K562 (cell line): ENCODE measurements at regions not wholly inside any gene's neighbourhood (a gene's known extent, or its start where the extent isn't known, plus 50 kb on each side); places are given as distances from the start of the nearest gene placed in this dataset.

Experiments used
- ATAC-seq: fragments of 200-7000 bp; cut with Tn5 transposase; 3 replicates; pipeline ENCODE4 v1.9.1; 2020; ENCODE audit warnings: moderate library complexity
- BruUV-seq: library from RNA; stranded (reverse); fragments of 400-500 nt; replicated peaks from 2 replicates; lab custom pipeline; 2021; lab: Mats Ljungman, UMichigan
- CTCF ChIA-PET: fragments of 300-600 bp; formaldehyde crosslinking; extraction: SDS; loops from one replicate; lab custom pipeline; 2021; ENCODE audit warnings: low intra/inter-chr PET ratio; lab: Yijun Ruan, JAX
- POLR2A ChIA-PET: fragments of 300-600, 350-650 bp; sonication (Branson Sonifier 250); formaldehyde crosslinking; extraction: SDS; loops from one replicate; lab custom pipeline; 2021; ENCODE audit warnings: antibody characterized with exemption, inconsistent platforms; lab: Yijun Ruan, JAX
- DNase-seq, 4 experiments: peaks; one replicate each; pipeline versions ENCODE4 v3.0.0 to v3.0.0-alpha.2; 2011 to 2018; ENCODE audit warnings: low spot score in 3 of 4, mixed read lengths in 3 of 4; ENCODE audit errors: extremely low read depth in 1 of 4
- FAIRE-seq: peaks from 2 replicates; lab custom pipeline; 2011; peaks lifted over from hg19 to GRCh38; lab: Jason Lieb, UNC
- H2AFZ ChIP-seq: 2 replicates; pipeline ENCODE4 v1.6.0; 2011; ENCODE audit warnings: low read depth, low read length, control low read depth, inconsistent platforms
- H3K27ac ChIP-seq: fragments of 200-600 bp; 3 replicates; pipeline ENCODE4 v1.8.0; 2011; ENCODE audit warnings: low read depth, mild to moderate bottlenecking, control low read depth, inconsistent platforms, low read length, moderate library complexity, mixed read lengths; ENCODE audit errors: extremely low read depth
- H3K27me3 ChIP-seq, 2 experiments: fragments of 300-600 bp in 1 of 2; 2 replicates in 1 of 2; 3 replicates in 1 of 2; pipeline versions ENCODE4 v1.6.0 to v1.8.0; 2011; ENCODE audit warnings: inconsistent platforms in 2 of 2, low read length in 2 of 2, mild to moderate bottlenecking in 1 of 2, mixed read lengths in 1 of 2, moderate library complexity in 1 of 2; ENCODE audit not compliant: control insufficient read depth in 2 of 2, insufficient read depth in 2 of 2
- H3K36me3 ChIP-seq: fragments of 300-600 bp; 3 replicates; pipeline ENCODE4 v1.8.0; 2011; ENCODE audit warnings: mild to moderate bottlenecking, low read length, inconsistent platforms; ENCODE audit not compliant: control insufficient read depth, insufficient read depth
- H3K4me1 ChIP-seq, 2 experiments: fragments of 200-600 bp in 1 of 2; replicated peaks in 1 of 2; 2 replicates in 1 of 2; 3 replicates in 1 of 2; pipeline versions ENCODE4 v1.5.1 to v1.8.0; 2011; ENCODE audit warnings: inconsistent platforms in 2 of 2, low read length in 2 of 2, mild to moderate bottlenecking in 1 of 2, mixed read lengths in 1 of 2, moderate library complexity in 1 of 2; ENCODE audit not compliant: control insufficient read depth in 2 of 2, insufficient read depth in 2 of 2
- H3K4me2 ChIP-seq: 2 replicates; pipeline ENCODE4 v1.6.1; 2011; ENCODE audit warnings: low read length, control low read depth, inconsistent platforms, mixed read lengths; ENCODE audit not compliant: insufficient read depth
- H3K4me3 ChIP-seq: fragments of 200-600 bp; sonication (generic), shearing (Covaris generic); 2 replicates; pipeline ENCODE4 v1.5.1; 2016; ENCODE audit warnings: control low read depth, inconsistent platforms
- H3K79me2 ChIP-seq: fragments of 200-600 bp; 3 replicates; pipeline ENCODE4 v1.8.0; 2011; ENCODE audit warnings: low read length, inconsistent platforms; ENCODE audit not compliant: control insufficient read depth, insufficient read depth
- H3K9ac ChIP-seq, 2 experiments: 2 replicates each; pipeline versions ENCODE4 v1.6.0 to v1.6.1; 2011; ENCODE audit warnings: low read depth in 2 of 2, low read length in 2 of 2, control low read depth in 1 of 2, inconsistent platforms in 1 of 2, mild to moderate bottlenecking in 1 of 2, mixed read lengths in 1 of 2; ENCODE audit not compliant: insufficient read depth in 1 of 2
- H3K9me1 ChIP-seq: one replicate; pipeline ENCODE4 v1.6.0; 2011; ENCODE audit warnings: inconsistent platforms, mild to moderate bottlenecking, low read length, moderate library complexity; ENCODE audit not compliant: control insufficient read depth, insufficient read depth
- H3K9me3 ChIP-seq: replicated peaks from 2 replicates; pipeline ENCODE4 v1.5.1; 2011; ENCODE audit warnings: low read depth, low read length, inconsistent platforms; ENCODE audit not compliant: control insufficient read depth, insufficient read depth
- H4K20me1 ChIP-seq: replicated peaks from 2 replicates; pipeline ENCODE4 v1.6.1; 2011; ENCODE audit warnings: low read length, inconsistent platforms, mixed read lengths; ENCODE audit not compliant: control insufficient read depth, insufficient read depth
- ARID1B ChIP-seq: fragments of 450-650 bp; IDR thresholded peaks from 2 replicates; pipeline ENCODE4 v1.6.1; 2016; ENCODE audit warnings: antibody characterized with exemption, mild to moderate bottlenecking, inconsistent platforms
- CBFA2T2 ChIP-seq: fragments of 450-650 bp; conservative IDR thresholded peaks from 2 replicates; pipeline ENCODE4 v1.6.1; 2017; ENCODE audit warnings: mild to moderate bottlenecking
- CBFA2T3 ChIP-seq: fragments of 450-650 bp; IDR thresholded peaks from 2 replicates; pipeline ENCODE4 v1.6.1; 2017
- CCNT2 ChIP-seq: IDR thresholded peaks from 2 replicates; pipeline ENCODE4 v1.6.1; 2011; ENCODE audit warnings: borderline replicate concordance, low read depth, mild to moderate bottlenecking, moderate library complexity, mixed read lengths, low read length; ENCODE audit not compliant: insufficient read length; ENCODE audit errors: extremely low read depth
- DPF2 ChIP-seq: fragments of 450-650 bp; IDR thresholded peaks from 2 replicates; pipeline ENCODE4 v1.6.1; 2016
- EP300 ChIP-seq: IDR thresholded peaks from 2 replicates; pipeline ENCODE4 v1.6.1; 2012; ENCODE audit warnings: low read length, improper control_type of control experiment
- ETV5 ChIP-seq: sonication (generic); formaldehyde crosslinking; IDR thresholded peaks from 2 replicates; pipeline ENCODE4 v1.4.0; 2020; ENCODE audit warnings: low read depth, mild to moderate bottlenecking, missing genetic modification reagents
- HNRNPUL1 ChIP-seq: fragments of 200-400 bp; formaldehyde crosslinking; IDR thresholded peaks from 2 replicates; pipeline ENCODE4 v1.6.1; 2017; ENCODE audit warnings: low read length
- KLF16 ChIP-seq: IDR thresholded peaks from 2 replicates; pipeline ENCODE4 v1.6.1; 2016; ENCODE audit warnings: antibody characterized with exemption
- PPARD ChIP-seq: fragments of 250-450 bp; sonication (Bioruptor Pico); IDR thresholded peaks from 2 replicates; pipeline ENCODE4 v1.8.0; 2022; ENCODE audit warnings: inconsistent platforms, mild to moderate bottlenecking, moderate library complexity
- REST ChIP-seq, 2 experiments: fragments of 450-650 bp; formaldehyde crosslinking in 1 of 2; IDR thresholded peaks; 2 replicates each; pipeline versions ENCODE4 v1.4.0 to v1.6.1; 2014 to 2020; ENCODE audit warnings: mild to moderate bottlenecking in 2 of 2, borderline replicate concordance in 1 of 2, low read depth in 1 of 2
- TCF3 ChIP-seq: sonication (generic); formaldehyde crosslinking; IDR thresholded peaks from 2 replicates; pipeline ENCODE4 v1.4.0; 2020; ENCODE audit warnings: mild to moderate bottlenecking, missing genetic modification reagents
- TEAD4 ChIP-seq, 2 experiments: sonication (generic) in 1 of 2; formaldehyde crosslinking in 1 of 2; IDR thresholded peaks; 2 replicates each; pipeline versions ENCODE4 v1.6.1 to v1.8.0; 2012 to 2022; ENCODE audit warnings: borderline replicate concordance in 1 of 2, inconsistent platforms in 1 of 2, low read length in 1 of 2, mild to moderate bottlenecking in 1 of 2, missing genetic modification reagents in 1 of 2
- ZNF449 ChIP-seq: fragments of 250-450 bp; sonication (Bioruptor Pico); IDR thresholded peaks from 2 replicates; pipeline ENCODE4 v1.8.0; 2022; ENCODE audit warnings: moderate library complexity, mild to moderate bottlenecking, inconsistent platforms
- in situ Hi-C: fragments of 300-500 bp; cut with MboI; formaldehyde crosslinking; loops from 4 replicates; pipeline ENCODE4 v1.15.0; 2018; ENCODE audit warnings: inconsistent platforms, mixed read lengths
- intact Hi-C: fragments of 100-400 bp; cut with micrococcal nuclease; formaldehyde crosslinking; loops from 2 replicates; pipeline ENCODE4 v1.14.2; 2022

- intact Hi-C loops, result no loop called here
- peaks cover 11% of the 10 kb centered on the region; the same call in 1 of the 3 replicates for H3K36me3 ChIP-seq
- no peak for FAIRE-seq
- H3K9ac ChIP-seq, result no peak overlapping the region
- peak overlapping the region; percentile 31; the same call in 1 of the 3 replicates for H3K27ac ChIP-seq
- no peak overlapping the region for H3K4me2 ChIP-seq
- TF ChIP-seq ZNF449 (CRISPR knock-in tag) (no peak), CBFA2T2 (peak; percentile 41; the same call in 1 of the 2 replicates), KLF16 (0 out of 2 replicates have a peak, but pooled peaks have one; percentile 20), PPARD (CRISPR knock-in tag) (no peak), ARID1B (peak; percentile 59), EP300 (peak; percentile 47), CBFA2T3 (peak; percentile 59), TEAD4 (IDR thresholded peaks at IDR 0.05; ENCODE audit: low read length) (peak; percentile 69), TEAD4 (CRISPR knock-in tag; IDR thresholded peaks at IDR 0.05; ENCODE audit: borderline replicate concordance) (no peak), TCF3 (CRISPR knock-in tag) (peak; percentile 43), ETV5 (no peak), DPF2 (peak; percentile 30; the same call in 1 of the 2 replicates), REST (IDR thresholded peaks at IDR 0.05; ENCODE audit: borderline replicate concordance) (no peak), REST (CRISPR knock-in tag; IDR thresholded peaks at IDR 0.05; ENCODE audit: low read depth) (no peak), CCNT2 (peak; percentile 18), HNRNPUL1 (no peak)
- H3K9me3 ChIP-seq, result no peaks in the 10 kb centered on the region
- H3K79me2 ChIP-seq, result peaks cover 14% of the 10 kb centered on the region
- DNase-seq, result peak in 1 of 4 experiments; percentile 25
- no peak overlapping the region for H2AFZ ChIP-seq
- ATAC-seq, result peak; percentile 36
- ChIA-PET POLR2A (interaction anchor here (0.8 kb wide), 1 partner anchor 11 kb away, joined by 3 read pairs; no protein-coding TSS in a partner anchor), CTCF (no interaction called here)
- H3K4me1 ChIP-seq, result peaks cover 12 to 28% of the 10 kb centered on the region in 2 experiments
- in situ Hi-C loops, result no loop called here
- H3K27me3 ChIP-seq, result no peaks in the 10 kb centered on the region
- BruUV-seq, result no TSS peak
- H4K20me1 ChIP-seq, result peaks cover 15% of the 10 kb centered on the region
- no peaks in the 10 kb centered on the region for H3K9me1 ChIP-seq
- no peak overlapping the region for H3K4me3 ChIP-seq
Observed at GRCh38 chr15:87632364-87632763, 624.2 kb downstream of the NTRK3 start.
